Iris pigment epithelial cell (primary cell): ENCODE measurements at regions not wholly inside any gene's neighbourhood (a gene's known extent, or its start where the extent isn't known, plus 50 kb on each side); places are given as distances from the start of the nearest gene placed in this dataset.
"Not testable (repeated sequence)": the region's sequence is repeated elsewhere in the genome, so short reads cannot be mapped to it uniquely, and the experiment has no call there.

ENCODE experiments used
- DNase-seq: peaks from one replicate; pipeline ENCODE4 v3.0.0-alpha.2; 2011; ENCODE audit warnings: low read depth

DNA sequence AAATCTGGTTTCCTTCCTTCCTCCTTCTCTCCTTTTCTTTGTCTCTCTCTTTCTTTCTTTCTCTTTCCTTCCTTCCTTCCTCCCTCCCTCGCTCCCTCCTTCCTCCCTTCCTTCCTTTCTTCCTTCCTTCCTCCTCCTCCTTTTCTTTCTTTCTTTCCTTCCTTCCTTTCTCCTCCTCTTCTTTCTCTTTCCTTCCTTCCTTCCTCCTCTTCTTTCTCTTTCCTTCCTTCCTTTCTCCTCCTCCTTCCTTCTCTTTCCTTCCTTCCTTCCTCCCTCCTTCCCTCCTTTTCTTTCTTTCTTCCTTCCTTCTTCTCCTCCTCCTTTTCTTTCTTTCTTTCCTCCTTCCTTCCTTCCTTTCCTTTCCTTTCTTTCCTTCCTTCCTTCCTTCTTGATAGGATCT, 61.2 kb downstream of the VIP start:
- no peak for DNase-seq

- no peak for DNase-seq
Measured at GRCh38 chr6:152815230-152815872, 64.8 kb downstream of the VIP start.

- no peak for DNase-seq
Measured at GRCh38 chr6:152816055-152816454, 65.5 kb downstream of the VIP start.

- no peak for DNase-seq
Measured at GRCh38 chr6:152821525-152821924, 70.9 kb downstream of the VIP start.

DNA sequence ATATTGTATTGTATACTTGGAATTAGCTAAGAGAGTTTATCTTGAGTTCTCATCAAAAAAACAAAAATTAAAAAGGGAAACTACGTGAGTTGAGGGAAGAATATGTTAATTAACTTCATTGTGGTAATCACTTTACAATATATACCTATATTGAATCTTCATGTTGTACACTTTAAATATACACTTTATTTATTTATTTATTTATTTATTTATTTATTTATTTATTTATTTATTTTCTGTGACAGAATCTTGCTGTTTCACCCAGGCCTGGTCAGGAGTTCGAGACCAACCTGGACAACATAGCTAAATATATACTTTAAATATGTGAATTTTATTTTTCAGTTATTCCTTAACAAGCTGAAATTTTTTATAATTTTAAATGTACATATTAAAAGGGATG, 74.1 kb downstream of the VIP start:
- no peak for DNase-seq

GRCh38 chr6:152828431-152828830, 77.8 kb downstream of the VIP start:
- no peak for DNase-seq

- DNase-seq = not testable (repeated sequence)
Measured at GRCh38 chr6:152834366-152834765, 83.8 kb downstream of the VIP start.

- DNase-seq = no peak
Measured at GRCh38 chr6:152836523-152836922, 85.9 kb downstream of the VIP start.

DNA sequence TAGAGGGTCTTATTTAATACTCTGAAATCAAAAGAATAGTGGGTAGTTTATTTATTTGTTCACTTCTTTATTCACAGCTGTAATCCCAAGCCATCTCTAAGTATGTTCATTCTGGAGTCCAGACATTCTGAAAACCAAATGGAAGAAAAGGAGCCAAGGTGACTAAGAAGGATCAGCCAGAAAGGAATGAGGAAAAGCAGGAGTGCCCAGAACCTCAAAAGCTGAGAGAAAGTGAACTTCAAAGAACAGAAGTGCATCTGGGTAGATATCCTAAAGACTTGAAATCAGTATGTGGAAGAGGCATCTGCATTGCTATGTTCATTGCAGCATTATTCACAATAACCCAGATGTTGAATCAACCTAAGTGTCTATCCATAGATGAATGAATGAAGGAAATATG, 94.8 kb downstream of the VIP start:
- no peak for DNase-seq

GRCh38 chr6:152846825-152847224, 96.2 kb downstream of the VIP start:
- peak; percentile 12 for DNase-seq

DNA sequence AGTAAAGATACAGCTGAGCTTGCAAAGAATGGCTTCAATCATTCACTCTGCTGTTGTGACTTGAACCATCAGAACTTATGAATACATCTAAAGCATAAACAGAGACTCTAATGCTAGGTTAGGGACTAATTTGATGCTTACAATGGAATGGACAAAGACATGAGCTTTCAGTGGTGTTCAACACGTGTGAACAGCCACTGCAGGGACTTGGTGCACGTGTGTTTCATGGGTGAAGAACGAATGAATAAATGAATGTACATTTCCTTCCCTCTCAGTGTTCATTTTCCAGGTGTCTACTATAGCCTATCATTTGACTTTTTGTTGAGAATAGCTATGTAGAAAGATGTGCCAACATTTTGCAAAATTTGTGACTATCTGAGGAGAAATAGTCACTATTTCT, 98.3 kb downstream of the VIP start:
- no peak for DNase-seq

DNA sequence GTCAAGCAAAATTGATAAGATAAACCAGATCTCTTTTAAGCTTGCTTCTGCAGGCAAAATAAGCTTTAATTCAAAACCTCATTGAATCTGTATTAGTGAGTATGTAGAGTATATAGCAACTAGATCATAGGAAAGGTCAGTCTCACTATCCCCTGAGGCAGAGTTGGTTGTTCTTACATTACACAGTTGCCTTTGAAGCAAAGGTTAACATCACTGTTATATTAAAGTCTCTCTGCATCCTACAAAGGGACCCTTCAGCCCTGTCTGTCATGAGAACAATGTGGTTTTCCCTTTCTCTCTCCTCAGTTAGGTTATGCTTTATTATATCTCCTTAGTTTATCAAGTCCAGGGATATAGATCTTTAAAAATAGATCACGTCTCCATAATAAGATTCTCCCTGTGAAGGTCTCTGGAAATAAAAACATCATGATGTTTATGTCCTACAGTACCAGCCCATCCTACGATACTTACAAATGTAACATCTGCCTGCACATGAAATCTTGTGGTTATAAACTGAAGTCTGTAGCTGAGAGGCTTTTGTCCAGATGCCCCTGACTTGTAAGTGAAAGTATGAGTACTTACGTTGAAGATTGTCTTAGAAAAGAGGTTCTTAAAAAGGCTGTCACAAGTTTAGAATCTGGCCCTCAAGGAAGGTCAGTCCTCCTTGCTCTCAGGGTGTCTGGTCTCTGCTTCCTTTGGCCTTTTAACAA, 103.6 kb downstream of the VIP start:
- no peak for DNase-seq

- DNase-seq = no peak
Measured at GRCh38 chr6:152858141-152858540, 107.5 kb downstream of the VIP start.

GRCh38 chr6:152859225-152859624, 108.6 kb downstream of the VIP start:
- no peak for DNase-seq

- DNase-seq = peak; percentile 80
Measured at GRCh38 chr6:152863618-152864326, 113.2 kb downstream of the VIP start.

DNA sequence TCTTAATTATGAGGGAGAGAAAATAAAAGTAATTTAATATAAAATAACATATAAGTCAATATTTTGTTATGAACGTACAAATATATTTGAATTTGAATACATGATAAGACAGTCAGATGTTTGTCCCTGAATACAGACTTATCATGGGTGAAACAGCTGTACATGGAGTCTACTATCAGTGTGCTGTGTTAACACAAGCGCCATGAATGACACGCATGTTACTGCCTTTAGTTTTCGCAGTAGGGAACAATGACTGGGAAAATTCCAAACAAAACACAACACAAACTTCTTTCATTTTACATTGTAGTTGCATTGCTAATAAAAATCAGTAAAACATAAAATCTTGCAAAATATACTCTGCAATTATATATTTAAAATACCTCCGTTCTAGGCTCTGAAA, 108.6 kb downstream of the FBXO5 start:
- no peak for DNase-seq

GRCh38 chr6:152874846-152875568, 107.8 kb downstream of the FBXO5 start:
- no peak for DNase-seq

- no peak for DNase-seq
Measured at GRCh38 chr6:152879681-152880080, 103.2 kb downstream of the FBXO5 start.

- no peak for DNase-seq
Measured at GRCh38 chr6:152893187-152893586, 89.7 kb downstream of the FBXO5 start.

DNA sequence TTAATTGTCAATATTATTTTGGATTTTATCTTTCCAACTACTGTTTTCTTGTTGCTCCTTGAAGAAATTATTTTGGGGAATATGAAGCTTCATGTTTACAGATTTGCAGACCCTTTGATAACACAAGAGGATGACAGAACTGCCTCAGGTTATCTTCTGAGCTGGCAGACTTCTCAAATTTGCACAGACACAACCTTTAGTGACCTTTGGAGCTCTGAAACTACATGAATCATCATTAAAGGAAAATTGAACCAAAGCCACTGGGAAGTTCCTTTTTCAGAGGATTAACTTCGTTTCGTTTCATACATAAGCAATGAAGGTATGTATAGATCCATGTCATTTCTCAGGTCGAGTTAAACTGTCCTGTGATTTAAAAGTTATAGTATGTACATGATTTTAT, 85.9 kb downstream of the FBXO5 start:
- no peak for DNase-seq

GRCh38 chr6:152897807-152898399, 84.9 kb downstream of the FBXO5 start:
- peak; percentile 55 for DNase-seq

- no peak for DNase-seq
Measured at GRCh38 chr6:152904678-152905077, 78.2 kb downstream of the FBXO5 start.
